ENCODE measurements at regions not wholly inside any gene's neighbourhood (a gene's known extent, or its start where the extent isn't known, plus 50 kb on each side); places are given as distances from the start of the nearest gene placed in this dataset.

- H3K4me1 ChIP-seq (ENCODE audit: insufficient read depth, low read length, poor library complexity, severe bottlenecking): no peaks in the 10 kb centered on the region
- no peaks in the 10 kb centered on the region for H3K9me3 ChIP-seq (ENCODE audit: insufficient read depth, low read depth, low read length)
- no peaks in the 10 kb centered on the region for H3K27me3 ChIP-seq (ENCODE audit: insufficient read depth, low read length, poor library complexity, severe bottlenecking)
- H3K4me2 ChIP-seq (ENCODE audit: low read depth, low read length, poor library complexity, severe bottlenecking): no peak overlapping the region
- no peaks in the 10 kb centered on the region for H3F3A ChIP-seq (ENCODE audit: low read depth)
- no peaks in the 10 kb centered on the region for H3K79me2 ChIP-seq (ENCODE audit: insufficient read depth, low read length)
- no peak overlapping the region for H3K9ac ChIP-seq (ENCODE audit: low read depth, low read length, poor library complexity, severe bottlenecking)
- H3K36me3 ChIP-seq (ENCODE audit: insufficient read depth, low read length): no peaks in the 10 kb centered on the region
- H4K20me1 ChIP-seq (ENCODE audit: insufficient read depth, low read length, poor library complexity, severe bottlenecking): no peaks in the 10 kb centered on the region
- no peaks in the 10 kb centered on the region for H3K9me2 ChIP-seq (replicated peaks; ENCODE audit: low read depth, low read length)
- H3K4me3 ChIP-seq (ENCODE audit: low read length, poor library complexity, severe bottlenecking): no peak overlapping the region
- TF ChIP-seq EZH2phosphoT487 (IDR thresholded peaks at IDR 0.05; ENCODE audit: borderline replicate concordance) (no peak), CTCF (conservative IDR thresholded peaks at IDR 0.05; ENCODE audit: low read length) (no peak)
- no peak overlapping the region for H2AFZ ChIP-seq (ENCODE audit: low read length)
Measured at GRCh38 chr11:104370478-104370877, 206.5 kb upstream of the PDGFD start.

GRCh38 chr11:104369761-104370160, 205.8 kb upstream of the PDGFD start:
- no peaks in the 10 kb centered on the region for H3K36me3 ChIP-seq (ENCODE audit: insufficient read depth, low read length)
- no peaks in the 10 kb centered on the region for H3F3A ChIP-seq (ENCODE audit: low read depth)
- no peaks in the 10 kb centered on the region for H3K79me2 ChIP-seq (ENCODE audit: insufficient read depth, low read length)
- H3K4me1 ChIP-seq (ENCODE audit: insufficient read depth, low read length, poor library complexity, severe bottlenecking): no peaks in the 10 kb centered on the region
- TF ChIP-seq EZH2phosphoT487 (IDR thresholded peaks at IDR 0.05; ENCODE audit: borderline replicate concordance) (no peak), CTCF (conservative IDR thresholded peaks at IDR 0.05; ENCODE audit: low read length) (no peak)
- H3K4me3 ChIP-seq (ENCODE audit: low read length, poor library complexity, severe bottlenecking): no peak overlapping the region
- H3K9me3 ChIP-seq (ENCODE audit: insufficient read depth, low read depth, low read length): no peaks in the 10 kb centered on the region
- no peak overlapping the region for H2AFZ ChIP-seq (ENCODE audit: low read length)
- H3K27me3 ChIP-seq (ENCODE audit: insufficient read depth, low read length, poor library complexity, severe bottlenecking): no peaks in the 10 kb centered on the region
- H4K20me1 ChIP-seq (ENCODE audit: insufficient read depth, low read length, poor library complexity, severe bottlenecking): no peaks in the 10 kb centered on the region
- H3K9me2 ChIP-seq (replicated peaks; ENCODE audit: low read depth, low read length): no peaks in the 10 kb centered on the region
- H3K9ac ChIP-seq (ENCODE audit: low read depth, low read length, poor library complexity, severe bottlenecking): no peak overlapping the region
- no peak overlapping the region for H3K4me2 ChIP-seq (ENCODE audit: low read depth, low read length, poor library complexity, severe bottlenecking)

- no peaks in the 10 kb centered on the region for H3K79me2 ChIP-seq (ENCODE audit: insufficient read depth, low read length)
- H3K4me2 ChIP-seq (ENCODE audit: low read depth, low read length, poor library complexity, severe bottlenecking): no peak overlapping the region
- H2AFZ ChIP-seq (ENCODE audit: low read length): no peak overlapping the region
- TF ChIP-seq EZH2phosphoT487 (IDR thresholded peaks at IDR 0.05; ENCODE audit: borderline replicate concordance) (no peak), CTCF (conservative IDR thresholded peaks at IDR 0.05; ENCODE audit: low read length) (no peak)
- H3F3A ChIP-seq (ENCODE audit: low read depth): no peaks in the 10 kb centered on the region
- H3K4me1 ChIP-seq (ENCODE audit: insufficient read depth, low read length, poor library complexity, severe bottlenecking): no peaks in the 10 kb centered on the region
- no peaks in the 10 kb centered on the region for H4K20me1 ChIP-seq (ENCODE audit: insufficient read depth, low read length, poor library complexity, severe bottlenecking)
- no peak overlapping the region for H3K4me3 ChIP-seq (ENCODE audit: low read length, poor library complexity, severe bottlenecking)
- H3K9ac ChIP-seq (ENCODE audit: low read depth, low read length, poor library complexity, severe bottlenecking): no peak overlapping the region
- H3K36me3 ChIP-seq (ENCODE audit: insufficient read depth, low read length): no peaks in the 10 kb centered on the region
- no peaks in the 10 kb centered on the region for H3K9me3 ChIP-seq (ENCODE audit: insufficient read depth, low read depth, low read length)
- H3K27me3 ChIP-seq (ENCODE audit: insufficient read depth, low read length, poor library complexity, severe bottlenecking): no peaks in the 10 kb centered on the region
- H3K9me2 ChIP-seq (replicated peaks; ENCODE audit: low read depth, low read length): no peaks in the 10 kb centered on the region
Measured at GRCh38 chr11:104366321-104366734, 202.4 kb upstream of the PDGFD start.

Data from Loucy (cell line).